ENCODE measurements at regions not wholly inside any gene's neighbourhood (a gene's known extent, or its start where the extent isn't known, plus 50 kb on each side); places are given as distances from the start of the nearest gene placed in this dataset.

DNA sequence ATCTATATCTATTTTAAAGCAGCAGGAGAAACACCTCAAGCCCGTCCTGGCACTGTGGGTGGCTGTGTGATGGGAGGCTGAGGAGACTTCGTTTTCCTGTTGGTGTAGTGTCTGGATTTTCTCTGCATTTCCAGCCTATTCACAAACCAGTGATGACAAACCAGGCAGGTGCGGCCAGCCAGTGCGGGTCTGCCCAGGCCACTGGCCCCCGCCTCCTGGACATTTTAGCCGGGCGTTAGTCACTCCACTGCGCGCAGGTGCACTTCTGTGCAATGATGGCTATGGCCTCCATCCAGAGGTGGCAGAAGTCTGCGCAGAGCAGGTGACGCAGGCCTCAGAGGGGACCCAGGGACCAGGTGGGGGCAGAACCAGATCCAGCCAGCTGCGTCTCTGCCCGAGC is 64.9 kb upstream of the PITRM1 start:
- ChIA-PET CTCF (no interaction called here), POLR2A (ENCODE audit: unreplicated experiment) (no interaction called here)
- H3K36me3 ChIP-seq (ENCODE audit: control insufficient read depth, insufficient read depth, low read length): no peaks in the 10 kb centered on the region
- no peak overlapping the region for H2BK20ac ChIP-seq (ENCODE audit: low read depth, low read length)
- in situ Hi-C loops (cut with MboI; ENCODE audit: low sequenced_read_pairs) (no loop called here), dilution Hi-C loops (cut with HindIII; ENCODE audit: low sequenced_read_pairs, unreplicated experiment) (no loop called here), intact Hi-C loops (cut with micrococcal nuclease) (loop anchor here (10.0 kb wide), 1 partner anchor 1007 kb away; no protein-coding TSS in a partner anchor)
- H4K91ac ChIP-seq (ENCODE audit: insufficient read depth, low read depth, low read length): no peak overlapping the region
- H3K79me1 ChIP-seq (ENCODE audit: low read depth in 1 of 2, low read length in 2 of 2): peaks cover 0 to 10% of the 10 kb centered on the region in 2 experiments; a peak in 1 of 4 replicates
- no peak for DNase-seq
- no peak overlapping the region for H3K14ac ChIP-seq (replicated peaks; ENCODE audit: low read depth, low read length)
- no peak overlapping the region for H3K18ac ChIP-seq (ENCODE audit: low read depth, low read length)
- 100% methylated on average over 7 of the region's 13 CpGs; no CpG with 5 or more reads in 1 of the 2 experiments for WGBS, 2 experiments (ENCODE audit: extremely low coverage in 2 of 2, insufficient read length in 1 of 2)
- H3K9me1 ChIP-seq (ENCODE audit: insufficient read depth, low read length): peaks cover 5% of the 10 kb centered on the region
- H3K4me1 ChIP-seq (ENCODE audit: control insufficient read depth, insufficient read depth, low read length): peaks cover 9% of the 10 kb centered on the region; the same call in 1 of the 2 replicates
- no peak overlapping the region for H3K4ac ChIP-seq (ENCODE audit: low read depth, low read length)
- no peak overlapping the region for H2AFZ ChIP-seq (replicated peaks; ENCODE audit: low read length, poor library complexity)
- no peak overlapping the region for H3K4me3 ChIP-seq (ENCODE audit: insufficient read depth, low read depth, low read length)
- H3K9ac ChIP-seq (ENCODE audit: low read depth, low read length): no peak overlapping the region
- no peak overlapping the region for H2AK5ac ChIP-seq (ENCODE audit: low read depth, low read length)
- H2AK9ac ChIP-seq (replicated peaks; ENCODE audit: low read depth, low read length, poor library complexity): no peak overlapping the region
- H3K27me3 ChIP-seq (ENCODE audit: control insufficient read depth, insufficient read depth, low read length): no peaks in the 10 kb centered on the region
- H4K8ac ChIP-seq (ENCODE audit: low read depth in 2 of 2, low read length in 2 of 2): no peak overlapping the region
- no peak overlapping the region for H2BK5ac ChIP-seq (ENCODE audit: low read depth, low read length, poor library complexity, severe bottlenecking)
- no TSS peak for BruUV-seq (replicated peaks)
- no peak overlapping the region for H4K5ac ChIP-seq (ENCODE audit: low read depth, low read length)
- H3K4me2 ChIP-seq (ENCODE audit: low read depth, low read length): no peak overlapping the region
- TF ChIP-seq RFX5 (IDR thresholded peaks at IDR 0.05; ENCODE audit: low read depth, low read length) (no peak), CEBPB (IDR thresholded peaks at IDR 0.05; ENCODE audit: low read depth, low read length) (no peak), MAFK (IDR thresholded peaks at IDR 0.05; ENCODE audit: low read depth, low read length) (no peak), SMC3 (IDR thresholded peaks at IDR 0.05; ENCODE audit: low read depth, low read length) (no peak), CHD1 (IDR thresholded peaks at IDR 0.05; ENCODE audit: low read depth, low read length) (no peak), BHLHE40 (IDR thresholded peaks at IDR 0.05; ENCODE audit: low read depth, low read length) (no peak), POLR2A (IDR thresholded peaks at IDR 0.05; ENCODE audit: low read depth, low read length) (no peak), MXI1 (IDR thresholded peaks at IDR 0.05; ENCODE audit: borderline replicate concordance, low read depth, low read length) (no peak)
- TF ChIP-seq, protein P1, sequence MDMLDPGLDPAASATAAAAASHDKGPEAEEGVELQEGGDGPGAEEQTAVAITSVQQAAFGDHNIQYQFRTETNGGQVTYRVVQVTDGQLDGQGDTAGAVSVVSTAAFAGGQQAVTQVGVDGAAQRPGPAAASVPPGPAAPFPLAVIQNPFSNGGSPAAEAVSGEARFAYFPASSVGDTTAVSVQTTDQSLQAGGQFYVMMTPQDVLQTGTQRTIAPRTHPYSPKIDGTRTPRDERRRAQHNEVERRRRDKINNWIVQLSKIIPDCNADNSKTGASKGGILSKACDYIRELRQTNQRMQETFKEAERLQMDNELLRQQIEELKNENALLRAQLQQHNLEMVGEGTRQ (IDR thresholded peaks at IDR 0.05; ENCODE audit: low read depth, low read length): no peak
- TF ChIP-seq, protein P2, sequence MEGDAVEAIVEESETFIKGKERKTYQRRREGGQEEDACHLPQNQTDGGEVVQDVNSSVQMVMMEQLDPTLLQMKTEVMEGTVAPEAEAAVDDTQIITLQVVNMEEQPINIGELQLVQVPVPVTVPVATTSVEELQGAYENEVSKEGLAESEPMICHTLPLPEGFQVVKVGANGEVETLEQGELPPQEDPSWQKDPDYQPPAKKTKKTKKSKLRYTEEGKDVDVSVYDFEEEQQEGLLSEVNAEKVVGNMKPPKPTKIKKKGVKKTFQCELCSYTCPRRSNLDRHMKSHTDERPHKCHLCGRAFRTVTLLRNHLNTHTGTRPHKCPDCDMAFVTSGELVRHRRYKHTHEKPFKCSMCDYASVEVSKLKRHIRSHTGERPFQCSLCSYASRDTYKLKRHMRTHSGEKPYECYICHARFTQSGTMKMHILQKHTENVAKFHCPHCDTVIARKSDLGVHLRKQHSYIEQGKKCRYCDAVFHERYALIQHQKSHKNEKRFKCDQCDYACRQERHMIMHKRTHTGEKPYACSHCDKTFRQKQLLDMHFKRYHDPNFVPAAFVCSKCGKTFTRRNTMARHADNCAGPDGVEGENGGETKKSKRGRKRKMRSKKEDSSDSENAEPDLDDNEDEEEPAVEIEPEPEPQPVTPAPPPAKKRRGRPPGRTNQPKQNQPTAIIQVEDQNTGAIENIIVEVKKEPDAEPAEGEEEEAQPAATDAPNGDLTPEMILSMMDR (conservative IDR thresholded peaks at IDR 0.05; ENCODE audit: low read depth, low read length): no peak
- TF ChIP-seq, protein P3, sequence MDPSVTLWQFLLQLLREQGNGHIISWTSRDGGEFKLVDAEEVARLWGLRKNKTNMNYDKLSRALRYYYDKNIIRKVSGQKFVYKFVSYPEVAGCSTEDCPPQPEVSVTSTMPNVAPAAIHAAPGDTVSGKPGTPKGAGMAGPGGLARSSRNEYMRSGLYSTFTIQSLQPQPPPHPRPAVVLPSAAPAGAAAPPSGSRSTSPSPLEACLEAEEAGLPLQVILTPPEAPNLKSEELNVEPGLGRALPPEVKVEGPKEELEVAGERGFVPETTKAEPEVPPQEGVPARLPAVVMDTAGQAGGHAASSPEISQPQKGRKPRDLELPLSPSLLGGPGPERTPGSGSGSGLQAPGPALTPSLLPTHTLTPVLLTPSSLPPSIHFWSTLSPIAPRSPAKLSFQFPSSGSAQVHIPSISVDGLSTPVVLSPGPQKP (IDR thresholded peaks at IDR 0.05; ENCODE audit: borderline replicate concordance, low read depth, low read length): no peak
- H3K27ac ChIP-seq (ENCODE audit: insufficient read depth, low read length): no peak overlapping the region
- no peak overlapping the region for H3K23ac ChIP-seq (ENCODE audit: low read depth, low read length)
- H2BK15ac ChIP-seq (ENCODE audit: low read depth, low read length): no peak overlapping the region
- no peaks in the 10 kb centered on the region for H4K20me1 ChIP-seq (ENCODE audit: insufficient read depth, low read length)
- no peaks in the 10 kb centered on the region for H3K9me3 ChIP-seq (ENCODE audit: control insufficient read depth, insufficient read depth, low read length)
- no peak overlapping the region for H3K56ac ChIP-seq (ENCODE audit: extremely low read depth, insufficient read depth, low read length)
- no peak for ATAC-seq (ENCODE audit: low read depth)
- H2BK120ac ChIP-seq (ENCODE audit: low read depth, low read length): no peak overlapping the region
